Peyer's patch (tissue), 4 donors: ENCODE measurements at regions not wholly inside any gene's neighbourhood (a gene's known extent, or its start where the extent isn't known, plus 50 kb on each side); places are given as distances from the start of the nearest gene placed in this dataset.

Source experiments
- CTCF ChIP-seq, 6 experiments: fragments of 450-650 bp in 4 of 6; fragments of 200-600 bp in 2 of 6; sonication (generic) in 1 of 6; IDR thresholded peaks; one replicate each; pipeline ENCODE4 v1.5.1; 2017 to 2019; ENCODE audit warnings: antibody characterized with exemption in 6 of 6, mild to moderate bottlenecking in 3 of 6, moderate library complexity in 1 of 6
- POLR2A ChIP-seq, 2 donors: fragments of 450-650 bp; IDR thresholded peaks; one replicate each; pipeline ENCODE4 v1.5.1; 2017; ENCODE audit warnings: antibody characterized with exemption in 2 of 2, mild to moderate bottlenecking in 2 of 2, moderate library complexity in 2 of 2

GRCh38 chr5:145629047-145629446 is 206.1 kb downstream of the PRELID2 start:
- no peak for TF ChIP-seq CTCF (IDR thresholded peaks at IDR 0.05)
- no peak for TF ChIP-seq POLR2A (IDR thresholded peaks at IDR 0.05)
